Neural crest cell (in vitro differentiated cells): ENCODE measurements at regions not wholly inside any gene's neighbourhood (a gene's known extent, or its start where the extent isn't known, plus 50 kb on each side); places are given as distances from the start of the nearest gene placed in this dataset.
A peak's percentile ranks its signal among the peaks of the same experiment; 100 is the strongest.

Source experiments
- DNase-seq: peaks from one replicate; pipeline ENCODE4 v3.0.0; 2021; ENCODE audit warnings: low read depth, mixed read lengths, low spot score
- H3K27ac Mint-ChIP-seq: one replicate; pipeline ENCODE4 v1.8.0; 2021; ENCODE audit warnings: mild to moderate bottlenecking, mixed read lengths; ENCODE audit not compliant: unreplicated experiment
- H3K27me3 Mint-ChIP-seq: 2 replicates; pipeline ENCODE4 v1.8.0; 2021; ENCODE audit warnings: low read depth, mild to moderate bottlenecking, mixed read lengths
- H3K36me3 Mint-ChIP-seq: 2 replicates; pipeline ENCODE4 v1.8.0; 2021; ENCODE audit warnings: low read depth, mild to moderate bottlenecking, mixed read lengths
- H3K4me1 Mint-ChIP-seq: 2 replicates; pipeline ENCODE4 v1.8.0; 2021; ENCODE audit warnings: mixed read lengths
- H3K4me3 Mint-ChIP-seq: one replicate; pipeline ENCODE4 v1.8.0; 2021; ENCODE audit warnings: mild to moderate bottlenecking, mixed read lengths
- H3K9me3 Mint-ChIP-seq: 2 replicates; pipeline ENCODE4 v1.8.0; 2021; ENCODE audit warnings: mixed read lengths
- CTCF ChIP-seq: fragments of 200-600 bp; sonication (generic); conservative IDR thresholded peaks from 2 replicates; pipeline ENCODE4 v1.5.0; 2021; ENCODE audit warnings: antibody characterized with exemption, mild to moderate bottlenecking

- H3K36me3 Mint-ChIP-seq: no peaks in the 10 kb centered on the region
- H3K27me3 Mint-ChIP-seq: peaks cover 27% of the 10 kb centered on the region
- H3K4me1 Mint-ChIP-seq: peaks cover 8% of the 10 kb centered on the region
- peak; percentile 87 for DNase-seq
- peak; percentile 93 for TF ChIP-seq CTCF
- no peak overlapping the region for H3K27ac Mint-ChIP-seq
- no peak overlapping the region for H3K4me3 Mint-ChIP-seq
- no peaks in the 10 kb centered on the region for H3K9me3 Mint-ChIP-seq
These were observed 204.8 kb downstream of the TFCP2L1 start for GRCh38 chr2:121080013-121080772.

GRCh38 chr2:121081701-121082100, 203.3 kb downstream of the TFCP2L1 start:
- Mint-ChIP-seq H3K9me3 (no peaks in the 10 kb centered on the region), H3K4me3 (no peak overlapping the region), H3K27ac (no peak overlapping the region), H3K36me3 (no peaks in the 10 kb centered on the region), H3K4me1 (peaks cover 4% of the 10 kb centered on the region), H3K27me3 (peaks cover 27% of the 10 kb centered on the region)
- DNase-seq: no peak
- TF ChIP-seq CTCF: no peak

- Mint-ChIP-seq H3K4me1 (peaks cover 4% of the 10 kb centered on the region), H3K4me3 (no peak overlapping the region), H3K9me3 (no peaks in the 10 kb centered on the region), H3K36me3 (no peaks in the 10 kb centered on the region), H3K27ac (no peak overlapping the region), H3K27me3 (peaks cover 27% of the 10 kb centered on the region)
- no peak for TF ChIP-seq CTCF
- no peak for DNase-seq
These were observed 202.8 kb downstream of the TFCP2L1 start for GRCh38 chr2:121082191-121082590.

GRCh38 chr2:121084130-121084680, 200.8 kb downstream of the TFCP2L1 start:
- Mint-ChIP-seq H3K36me3 (no peaks in the 10 kb centered on the region), H3K9me3 (no peaks in the 10 kb centered on the region), H3K27ac (no peak overlapping the region), H3K4me3 (no peak overlapping the region), H3K27me3 (peaks cover 23% of the 10 kb centered on the region), H3K4me1 (no peaks in the 10 kb centered on the region)
- no peak for DNase-seq
- TF ChIP-seq CTCF: no peak

GRCh38 chr2:121085801-121086200, 199.2 kb downstream of the TFCP2L1 start:
- DNase-seq: no peak
- Mint-ChIP-seq H3K4me3 (no peak overlapping the region), H3K27ac (no peak overlapping the region), H3K27me3 (peaks cover 12% of the 10 kb centered on the region), H3K36me3 (no peaks in the 10 kb centered on the region), H3K4me1 (no peaks in the 10 kb centered on the region), H3K9me3 (no peaks in the 10 kb centered on the region)
- no peak for TF ChIP-seq CTCF
